ENCODE measurements at regions not wholly inside any gene's neighbourhood (a gene's known extent, or its start where the extent isn't known, plus 50 kb on each side); places are given as distances from the start of the nearest gene placed in this dataset.

DNA sequence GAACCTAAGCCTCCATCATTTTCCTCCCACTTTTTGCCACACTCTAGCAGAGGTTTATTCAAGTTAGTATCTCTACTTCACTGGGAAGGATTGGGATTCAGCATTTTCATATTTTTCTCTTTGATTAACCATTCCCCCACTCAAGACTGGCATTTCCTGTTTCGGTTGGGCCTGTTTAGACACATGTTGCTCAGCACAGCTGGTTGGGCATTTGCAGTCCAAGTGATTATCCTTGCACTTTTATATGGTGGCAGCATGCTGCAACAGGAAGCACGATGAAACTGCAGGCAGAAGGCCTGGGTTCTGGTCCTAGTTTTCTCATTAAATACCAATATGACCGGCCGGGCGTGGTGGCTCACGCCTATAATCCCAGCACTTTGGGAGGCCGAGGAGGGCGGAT, 182.9 kb upstream of the GRIN2B start:
- TF ChIP-seq, protein P1, sequence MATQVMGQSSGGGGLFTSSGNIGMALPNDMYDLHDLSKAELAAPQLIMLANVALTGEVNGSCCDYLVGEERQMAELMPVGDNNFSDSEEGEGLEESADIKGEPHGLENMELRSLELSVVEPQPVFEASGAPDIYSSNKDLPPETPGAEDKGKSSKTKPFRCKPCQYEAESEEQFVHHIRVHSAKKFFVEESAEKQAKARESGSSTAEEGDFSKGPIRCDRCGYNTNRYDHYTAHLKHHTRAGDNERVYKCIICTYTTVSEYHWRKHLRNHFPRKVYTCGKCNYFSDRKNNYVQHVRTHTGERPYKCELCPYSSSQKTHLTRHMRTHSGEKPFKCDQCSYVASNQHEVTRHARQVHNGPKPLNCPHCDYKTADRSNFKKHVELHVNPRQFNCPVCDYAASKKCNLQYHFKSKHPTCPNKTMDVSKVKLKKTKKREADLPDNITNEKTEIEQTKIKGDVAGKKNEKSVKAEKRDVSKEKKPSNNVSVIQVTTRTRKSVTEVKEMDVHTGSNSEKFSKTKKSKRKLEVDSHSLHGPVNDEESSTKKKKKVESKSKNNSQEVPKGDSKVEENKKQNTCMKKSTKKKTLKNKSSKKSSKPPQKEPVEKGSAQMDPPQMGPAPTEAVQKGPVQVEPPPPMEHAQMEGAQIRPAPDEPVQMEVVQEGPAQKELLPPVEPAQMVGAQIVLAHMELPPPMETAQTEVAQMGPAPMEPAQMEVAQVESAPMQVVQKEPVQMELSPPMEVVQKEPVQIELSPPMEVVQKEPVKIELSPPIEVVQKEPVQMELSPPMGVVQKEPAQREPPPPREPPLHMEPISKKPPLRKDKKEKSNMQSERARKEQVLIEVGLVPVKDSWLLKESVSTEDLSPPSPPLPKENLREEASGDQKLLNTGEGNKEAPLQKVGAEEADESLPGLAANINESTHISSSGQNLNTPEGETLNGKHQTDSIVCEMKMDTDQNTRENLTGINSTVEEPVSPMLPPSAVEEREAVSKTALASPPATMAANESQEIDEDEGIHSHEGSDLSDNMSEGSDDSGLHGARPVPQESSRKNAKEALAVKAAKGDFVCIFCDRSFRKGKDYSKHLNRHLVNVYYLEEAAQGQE (IDR thresholded peaks at IDR 0.05; ENCODE audit: low read depth): no peak
- no peak for TF ChIP-seq ZBTB7A (IDR thresholded peaks at IDR 0.05; ENCODE audit: low read depth)
- TF ChIP-seq NFIC (IDR thresholded peaks at IDR 0.05): no peak
- TF ChIP-seq, protein P2, sequence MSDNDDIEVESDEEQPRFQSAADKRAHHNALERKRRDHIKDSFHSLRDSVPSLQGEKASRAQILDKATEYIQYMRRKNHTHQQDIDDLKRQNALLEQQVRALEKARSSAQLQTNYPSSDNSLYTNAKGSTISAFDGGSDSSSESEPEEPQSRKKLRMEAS (IDR thresholded peaks at IDR 0.05): no peak
- TF ChIP-seq CEBPB (IDR thresholded peaks at IDR 0.05): no peak
- no peak for TF ChIP-seq EGR1 (IDR thresholded peaks at IDR 0.05)
- no peak for TF ChIP-seq EP300 (IDR thresholded peaks at IDR 0.05; ENCODE audit: borderline replicate concordance)
- no peak for TF ChIP-seq TCF12 (IDR thresholded peaks at IDR 0.05; ENCODE audit: low read depth)

Data from Ishikawa (cell line).